GM18867 (cell line): ENCODE measurements at regions not wholly inside any gene's neighbourhood (a gene's known extent, or its start where the extent isn't known, plus 50 kb on each side); places are given as distances from the start of the nearest gene placed in this dataset.
"Not testable (repeated sequence)": the region's sequence is repeated elsewhere in the genome, so short reads cannot be mapped to it uniquely, and the experiment has no call there.

Experiments used
- ATAC-seq: cut with Tn5 transposase; IDR thresholded peaks from one replicate; pipeline ENCODE4 v1.9.1; 2021; ENCODE audit warnings: mild to moderate bottlenecking, moderate library complexity; ENCODE audit not compliant: unreplicated experiment

DNA sequence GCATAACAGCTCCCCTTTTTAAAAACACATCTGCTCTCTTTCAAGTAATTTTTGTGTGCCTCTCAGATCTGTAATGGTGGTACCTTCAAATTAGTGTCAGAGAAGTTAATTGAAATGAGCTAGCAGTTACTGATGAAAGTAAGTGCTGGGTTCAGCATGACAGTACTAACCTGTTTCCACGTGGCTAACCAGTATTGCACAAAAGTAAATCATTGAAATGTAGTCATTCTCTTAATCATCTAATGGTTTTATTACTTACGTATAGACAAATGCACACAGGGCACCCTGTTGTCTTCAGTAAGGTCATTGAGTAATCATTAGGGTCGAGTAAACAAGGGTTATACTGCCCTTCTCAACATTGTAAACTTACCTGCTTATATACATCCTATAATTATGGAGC, 157.8 kb upstream of the PRR16 start:
- ATAC-seq, result no peak

DNA sequence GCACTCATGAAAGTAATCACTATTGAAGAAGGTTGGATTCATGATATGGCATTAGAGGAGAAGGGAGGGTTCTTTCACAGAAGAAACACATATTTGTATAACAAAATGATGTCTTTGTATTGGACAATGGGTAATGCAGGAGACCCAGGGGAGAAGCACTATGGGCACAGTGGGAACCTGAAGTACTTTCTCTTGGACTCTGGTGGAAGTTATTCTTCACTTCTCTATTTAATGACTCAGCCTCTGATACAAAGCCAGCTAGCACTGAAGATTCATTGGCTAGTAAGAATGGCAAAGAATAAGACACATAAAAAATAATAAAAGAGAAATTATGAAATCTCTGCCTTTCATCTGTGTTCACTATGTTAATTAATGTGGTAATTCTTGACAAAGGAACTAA, 149.9 kb upstream of the PRR16 start:
- no peak for ATAC-seq

DNA sequence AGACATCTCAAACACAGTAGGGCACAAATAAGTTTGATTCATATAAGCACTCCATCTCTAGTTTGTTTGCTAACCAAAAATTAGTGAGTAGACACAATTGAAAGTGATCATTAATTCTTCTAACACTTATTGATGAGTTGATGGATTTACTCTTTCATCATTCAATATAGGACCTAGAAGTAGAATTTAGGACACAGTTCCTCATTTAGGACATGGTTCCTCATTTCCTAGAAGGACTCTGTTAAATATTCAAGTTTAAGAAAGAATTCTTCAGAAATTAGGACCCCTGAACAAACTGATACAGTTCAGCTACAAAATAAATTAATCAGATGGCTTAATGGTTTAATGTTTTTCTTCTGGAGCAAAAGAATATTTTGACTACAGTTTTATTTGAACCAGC, 143.5 kb upstream of the PRR16 start:
- ATAC-seq, result no peak

DNA sequence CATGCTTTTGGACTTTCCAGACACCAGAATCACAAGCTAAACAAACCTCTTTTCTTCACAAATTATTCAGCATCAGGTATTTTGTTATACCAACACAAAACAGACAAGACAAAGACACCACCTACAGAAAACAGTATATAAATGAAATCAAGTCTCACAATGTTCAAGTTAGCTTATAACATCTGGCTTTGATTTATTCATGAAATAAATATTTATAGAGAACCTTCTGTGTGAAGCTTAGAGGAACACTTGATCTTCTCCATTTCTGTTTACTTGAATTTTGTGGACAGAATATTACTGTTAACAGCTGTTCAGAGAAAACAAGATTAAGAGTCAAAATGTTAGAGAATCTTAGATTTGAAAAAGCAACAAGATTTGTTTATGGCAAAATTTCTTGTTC, 137.4 kb upstream of the PRR16 start:
- no peak for ATAC-seq

DNA sequence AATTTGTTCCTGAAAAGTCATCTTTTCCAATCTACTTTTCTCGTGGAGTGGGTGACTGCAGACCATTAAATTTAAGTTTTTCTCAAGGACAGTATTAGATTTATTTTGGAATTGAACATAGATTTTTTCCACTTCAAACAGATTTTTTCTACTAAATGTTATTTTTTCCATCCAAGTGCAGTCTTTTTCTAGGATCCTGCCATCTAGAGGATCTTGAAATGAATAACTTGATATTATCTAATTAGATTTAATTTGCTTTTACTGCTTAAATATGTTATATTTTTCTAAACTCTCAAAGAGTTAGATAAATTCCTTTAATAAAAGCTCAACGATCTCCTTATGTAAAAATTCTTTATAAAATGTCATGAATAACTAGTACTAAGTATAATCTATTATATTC, 136.9 kb upstream of the PRR16 start:
- ATAC-seq, result no peak

DNA sequence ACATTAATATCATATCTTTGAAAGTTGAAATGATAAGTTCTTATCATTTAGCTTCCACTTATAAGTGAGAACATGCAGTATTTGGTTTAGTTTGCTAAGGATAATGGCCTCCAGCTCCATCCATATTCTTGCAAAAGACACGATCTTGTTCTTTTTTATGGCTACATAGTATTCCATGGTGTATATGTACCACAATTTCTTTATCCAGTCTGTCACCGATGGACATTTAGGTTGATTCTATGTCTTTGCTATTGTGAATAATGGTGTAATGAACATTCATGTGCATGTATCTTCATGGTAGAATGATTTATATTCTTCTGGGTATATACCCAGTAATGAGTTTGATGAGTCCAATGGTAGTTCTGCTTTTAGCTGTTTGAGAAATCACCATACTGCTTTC, 135.0 kb upstream of the PRR16 start:
- no peak for ATAC-seq

DNA sequence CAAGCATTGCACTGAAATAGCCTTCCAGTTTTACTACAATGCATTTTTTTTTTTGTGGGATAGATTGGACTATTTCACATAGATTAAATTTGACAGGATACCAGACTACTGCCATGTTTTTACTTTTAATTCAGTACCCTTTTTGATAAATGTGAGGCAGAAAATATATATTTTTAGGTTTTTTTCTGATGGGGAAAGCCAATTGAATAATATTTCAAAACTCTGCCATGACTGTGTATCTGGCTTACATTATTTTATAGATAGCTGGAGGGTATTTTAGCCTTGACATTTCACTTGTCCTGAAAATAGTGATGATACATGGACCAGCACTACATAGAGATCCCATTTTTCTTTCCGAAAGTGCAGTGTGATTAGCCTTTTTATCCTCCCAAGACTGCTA, 133.5 kb upstream of the PRR16 start:
- no peak for ATAC-seq

DNA sequence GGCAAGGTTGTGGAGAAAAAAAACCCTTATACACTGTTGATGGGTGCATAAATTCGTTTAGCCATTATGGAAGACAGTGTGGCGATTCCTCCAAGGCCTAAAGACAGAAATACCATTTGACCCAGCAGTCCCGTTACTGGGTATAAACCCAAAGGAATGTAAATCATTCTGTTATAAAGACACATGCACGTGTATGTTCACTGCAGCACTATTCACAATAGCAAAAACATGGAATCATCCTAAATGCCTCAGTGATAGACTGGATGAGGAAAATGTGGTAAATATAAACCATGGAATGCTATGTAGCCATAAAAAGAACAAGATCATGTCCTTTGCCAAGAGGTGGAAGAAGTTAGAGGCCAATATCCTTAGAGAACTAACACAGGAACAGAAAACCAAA, 119.9 kb upstream of the PRR16 start:
- ATAC-seq, result no peak

DNA sequence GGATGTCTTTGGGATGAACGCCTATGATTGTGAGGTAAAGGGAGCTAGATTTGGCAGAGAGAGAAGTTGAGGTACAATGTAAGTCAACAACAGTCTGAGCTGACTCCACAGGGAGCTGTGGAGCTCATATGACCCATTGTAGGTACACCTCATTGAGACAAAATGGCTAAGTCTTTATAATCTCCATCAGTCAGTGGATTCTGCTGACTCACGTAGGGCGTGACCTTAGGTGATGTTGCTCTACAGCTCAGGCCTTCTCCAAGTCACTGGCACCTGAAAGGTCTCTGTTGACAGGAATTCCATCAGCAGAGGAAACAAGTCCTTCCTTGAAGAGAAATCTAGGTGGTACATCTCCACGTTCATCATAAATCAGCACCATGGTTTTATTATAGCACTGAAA, 118.2 kb upstream of the PRR16 start:
- no peak for ATAC-seq

DNA sequence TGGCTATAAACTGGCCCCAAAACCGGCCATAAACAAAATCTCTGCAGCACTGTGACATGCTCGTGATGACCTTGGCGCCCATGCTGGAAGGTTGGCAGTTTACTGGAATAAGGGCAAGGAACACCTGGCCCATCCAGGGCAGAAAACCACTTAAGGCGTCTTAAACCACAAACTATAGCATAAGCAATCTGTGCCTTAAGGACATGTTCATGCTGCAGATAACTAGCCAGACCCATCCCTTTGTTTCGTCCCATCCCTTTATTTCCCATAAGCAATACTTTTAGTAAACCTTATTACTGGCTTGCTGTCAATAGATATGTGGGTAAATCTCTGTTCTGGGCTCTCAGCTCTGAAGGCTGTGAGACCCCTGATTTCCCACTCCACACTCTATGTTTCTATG, 113.0 kb upstream of the PRR16 start:
- ATAC-seq, result not testable (repeated sequence)

DNA sequence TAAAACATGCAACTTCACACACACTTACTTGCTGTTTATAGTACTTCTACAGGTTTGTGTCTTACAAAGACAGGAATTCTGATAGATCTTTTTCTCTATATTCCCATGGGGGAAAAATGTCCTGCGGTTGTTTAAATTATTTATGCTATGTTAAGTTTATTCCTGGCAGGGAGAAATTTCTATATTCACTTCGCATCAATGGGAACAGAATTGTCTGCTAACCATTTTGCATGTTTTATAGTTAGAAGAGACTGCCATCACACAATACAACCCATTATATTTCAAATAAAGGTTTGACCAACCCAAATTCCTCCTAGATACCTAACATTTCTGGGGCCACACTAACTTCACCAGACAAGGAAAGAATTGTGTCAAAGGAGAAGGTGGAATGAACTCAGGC, 110.0 kb upstream of the PRR16 start:
- ATAC-seq, result no peak

DNA sequence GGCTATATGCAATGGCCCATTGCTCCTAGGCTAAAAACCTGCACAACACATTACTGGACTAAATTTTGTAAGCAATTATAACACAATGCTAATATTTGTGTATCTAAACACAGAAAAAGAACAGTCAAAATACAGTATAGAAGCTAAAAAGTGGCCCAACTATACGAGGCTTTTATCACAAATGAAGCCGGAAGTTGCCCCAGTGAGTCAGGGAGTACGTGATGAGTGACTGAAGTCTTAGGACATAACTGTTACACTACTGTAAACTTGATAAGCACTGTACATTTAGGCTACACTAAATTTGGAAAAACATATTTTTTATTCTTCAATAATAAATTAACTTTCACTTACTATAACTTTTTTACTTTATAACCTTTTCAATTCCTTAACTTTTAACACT, 105.2 kb upstream of the PRR16 start:
- ATAC-seq, result no peak

DNA sequence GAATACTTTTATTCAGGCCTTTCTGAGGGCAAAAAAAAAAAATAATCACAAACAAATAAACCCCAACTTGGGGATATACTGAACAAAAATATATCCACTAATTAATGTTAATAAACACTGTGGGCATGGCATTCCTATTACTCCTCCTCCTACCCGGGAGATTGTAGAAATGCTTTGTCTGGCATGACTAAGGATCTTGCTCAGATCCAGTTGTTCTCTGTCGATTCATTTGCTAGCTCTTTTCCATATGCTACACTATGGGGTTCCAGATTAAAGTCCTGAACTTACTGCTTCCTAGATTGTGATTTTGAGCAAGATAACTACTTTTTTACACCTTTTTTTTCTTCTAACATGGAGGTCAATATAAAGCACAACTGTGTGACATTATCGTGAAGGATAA, 102.2 kb upstream of the PRR16 start:
- no peak for ATAC-seq

DNA sequence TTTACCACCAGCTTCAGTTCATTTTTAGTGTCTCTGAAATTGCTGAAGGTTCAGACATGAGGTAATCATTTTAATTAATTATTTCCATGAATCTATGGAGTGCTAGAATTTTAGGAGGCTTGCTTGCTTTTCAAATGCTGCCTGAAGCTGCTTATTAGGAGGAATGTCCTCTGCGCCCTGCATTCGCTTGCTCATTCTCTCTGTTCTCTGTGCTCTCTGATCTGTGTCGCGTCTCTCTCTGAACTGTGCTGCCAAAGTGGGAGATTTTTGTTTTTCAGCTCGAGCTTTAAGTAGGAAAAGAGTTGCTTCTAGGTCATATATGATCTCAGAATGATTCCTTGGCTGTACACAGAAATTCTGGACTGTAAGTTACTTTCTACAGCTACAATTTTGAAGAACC, 101.7 kb upstream of the PRR16 start:
- no peak for ATAC-seq

DNA sequence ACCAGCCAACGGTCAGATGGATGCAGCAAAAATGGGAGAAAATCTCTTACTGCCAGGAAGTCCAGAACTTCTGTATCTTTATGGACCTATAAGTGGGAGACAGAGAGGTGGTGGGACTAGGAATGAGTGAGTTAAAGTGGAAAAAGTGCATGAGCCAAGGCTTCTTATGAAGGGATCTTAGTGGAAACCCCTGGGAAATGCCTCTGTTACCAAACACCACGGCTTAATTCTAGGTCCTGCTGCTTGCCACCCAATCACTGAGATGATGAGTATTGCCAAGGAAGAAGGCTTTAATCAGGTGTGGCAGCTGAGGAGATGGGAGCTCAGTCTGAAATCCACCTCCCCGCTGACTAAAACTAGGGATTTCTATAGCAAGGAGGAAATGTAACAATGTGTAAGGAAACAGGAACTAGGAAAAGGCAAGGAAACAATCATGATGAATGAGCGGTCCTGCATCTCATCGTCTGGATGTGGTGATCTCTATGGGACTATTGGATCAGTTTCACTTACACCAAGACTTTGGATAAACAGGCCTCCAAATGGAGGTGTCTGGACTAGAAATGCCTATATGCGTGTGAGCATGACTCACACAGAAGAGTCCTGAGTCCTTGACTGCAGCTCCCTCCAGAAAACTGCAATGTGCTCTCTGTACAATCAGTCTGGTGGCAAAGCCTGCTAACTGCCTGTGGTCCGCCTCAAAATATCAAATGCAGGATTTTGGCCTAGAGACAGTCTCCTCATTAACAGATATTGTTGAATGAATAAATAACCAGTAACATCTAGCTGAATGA, 98.2 kb upstream of the PRR16 start:
- no peak for ATAC-seq

DNA sequence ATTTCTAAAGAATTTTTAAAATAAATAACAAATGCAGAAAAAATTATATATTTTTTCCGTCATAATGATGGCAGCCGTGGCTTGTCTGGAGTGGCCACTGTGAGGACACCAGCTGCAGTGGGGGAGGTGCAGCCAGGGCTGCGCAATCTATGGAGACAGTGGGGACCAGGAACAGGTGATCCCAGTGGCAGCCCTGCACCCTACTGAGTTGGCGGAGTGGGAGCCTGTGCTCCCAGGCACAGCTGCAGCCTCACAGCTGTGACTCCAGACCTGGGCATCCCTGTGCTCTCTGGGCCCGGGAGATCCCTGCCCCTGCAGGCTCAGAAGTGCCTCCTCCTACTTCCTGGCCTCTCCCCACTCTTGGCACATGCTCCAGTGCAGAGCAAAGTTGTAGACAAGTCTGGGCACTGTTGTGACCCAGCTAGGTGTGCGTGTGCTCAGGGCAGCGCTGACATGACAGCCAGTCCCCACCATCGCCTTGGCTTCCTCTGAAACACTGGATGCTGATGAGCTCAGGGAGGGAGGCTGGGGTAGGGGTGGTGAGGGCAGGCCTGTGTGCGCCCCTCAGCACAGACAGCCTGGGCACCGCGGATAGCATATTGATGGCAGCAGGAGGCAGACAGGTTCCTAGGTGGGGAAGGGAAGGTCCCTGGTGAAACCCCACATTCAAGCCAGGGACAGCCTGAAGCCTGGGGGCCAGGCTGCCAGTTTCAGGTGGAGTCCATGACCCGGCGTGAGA, 96.0 kb upstream of the PRR16 start:
- ATAC-seq, result no peak

DNA sequence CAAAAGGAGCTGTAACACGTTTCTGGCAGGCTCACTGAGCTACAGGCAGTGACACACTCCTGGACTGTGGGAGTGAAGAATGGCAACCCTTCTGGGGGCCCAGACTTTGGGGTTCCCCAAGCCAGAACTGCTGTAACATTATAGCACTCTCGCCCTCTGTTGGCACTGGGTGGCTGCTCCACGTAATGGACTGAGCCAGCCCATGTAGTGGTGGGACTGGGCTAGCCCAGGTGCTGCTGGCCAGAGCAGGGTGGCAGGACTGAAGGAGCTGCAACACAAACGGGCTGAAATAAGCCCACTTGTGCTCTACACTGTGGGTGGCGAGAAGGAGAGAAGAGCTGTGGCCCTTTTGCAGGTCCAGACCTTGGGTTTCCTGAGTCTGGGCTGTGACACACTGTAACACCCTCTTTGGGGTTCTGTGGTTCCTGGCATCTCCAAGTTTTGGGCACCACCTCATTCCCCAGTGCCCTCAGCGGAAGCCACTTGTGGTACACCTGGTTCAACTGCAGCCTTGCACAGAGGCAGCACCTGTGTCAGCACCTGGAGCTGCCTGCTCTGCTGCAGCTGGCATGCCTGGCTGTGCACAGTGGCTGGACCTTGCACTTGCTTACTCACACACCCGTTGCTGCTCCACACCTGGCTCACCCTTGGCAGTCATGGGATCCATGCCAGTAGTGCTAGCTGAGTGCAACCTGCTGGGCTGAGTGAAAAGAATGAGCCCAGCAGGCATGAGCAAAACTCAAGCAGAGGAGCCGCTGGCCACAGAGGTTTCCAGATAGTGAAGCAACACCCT, 95.0 kb upstream of the PRR16 start:
- ATAC-seq, result no peak

DNA sequence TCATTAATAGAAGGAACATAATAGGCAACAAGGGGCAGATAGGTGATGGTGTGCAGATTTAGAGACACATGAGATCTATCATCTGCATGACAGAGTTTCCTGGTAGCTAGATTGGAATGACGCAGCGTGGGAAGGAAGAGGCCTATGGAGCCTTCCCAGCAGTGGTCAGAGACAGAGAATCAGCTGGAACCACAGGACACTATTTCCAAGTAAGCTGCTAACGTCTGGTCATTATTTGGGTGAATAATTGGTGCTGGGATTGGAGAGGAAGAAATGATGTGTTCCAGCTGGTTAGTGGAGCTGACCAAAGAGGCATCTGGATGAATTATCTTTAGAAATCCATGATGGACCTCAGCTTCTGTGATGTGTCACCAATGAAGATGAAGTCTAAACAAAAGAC, 91.2 kb upstream of the PRR16 start:
- no peak for ATAC-seq

DNA sequence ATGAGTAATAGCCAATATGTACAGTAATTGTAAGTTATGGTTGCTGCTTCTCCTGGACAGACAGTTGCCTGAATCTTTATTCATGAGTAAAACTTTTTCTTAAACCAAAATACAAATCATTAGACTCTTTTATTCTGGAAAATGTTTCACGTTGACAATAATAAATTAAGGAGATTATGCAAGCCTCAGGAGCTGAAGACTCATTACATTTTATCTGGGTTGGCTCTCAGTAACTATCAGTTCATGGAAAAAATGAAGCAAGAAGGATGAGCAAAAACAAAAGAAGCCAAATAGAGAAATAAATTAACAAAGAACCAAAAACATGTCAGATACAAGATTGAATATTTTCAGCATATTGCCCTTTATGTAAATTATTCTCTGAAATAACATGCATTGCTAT, 88.9 kb upstream of the PRR16 start:
- no peak for ATAC-seq

DNA sequence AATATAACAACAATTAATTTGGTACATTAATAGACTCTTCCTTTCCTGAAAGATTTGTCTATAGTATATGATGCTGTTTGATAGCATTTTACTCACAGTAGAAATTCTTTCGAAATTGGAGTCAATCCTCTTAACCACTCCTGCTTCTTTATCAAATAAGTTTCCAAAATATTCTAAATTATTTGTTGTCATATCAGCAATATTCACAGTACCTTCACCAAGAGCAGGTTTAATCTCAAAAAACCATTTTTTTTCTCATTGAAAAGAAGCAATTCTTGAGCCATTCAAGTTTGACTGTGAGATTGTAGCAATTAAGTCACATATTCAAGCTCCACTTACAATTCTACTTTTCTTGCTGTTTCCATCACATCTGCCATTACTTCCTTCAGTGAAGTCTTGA, 83.5 kb upstream of the PRR16 start:
- no peak for ATAC-seq

DNA sequence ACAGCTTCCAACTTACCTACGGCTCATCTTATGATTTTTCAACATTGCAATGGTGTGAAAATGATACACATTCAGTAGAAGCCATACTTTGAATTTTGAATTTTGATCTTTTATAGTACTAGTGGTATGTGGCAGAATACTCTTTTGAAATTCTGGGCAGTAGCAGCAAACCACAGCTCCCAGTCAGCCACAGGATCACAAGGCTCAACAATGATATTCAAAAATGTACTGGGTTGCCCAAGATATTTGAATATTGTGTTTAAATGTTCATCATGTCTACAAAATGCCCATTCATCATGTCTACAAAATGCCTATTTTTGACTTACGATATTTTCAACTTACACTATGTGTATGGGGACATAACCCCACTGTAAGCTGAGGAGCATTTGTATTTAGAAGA, 81.3 kb upstream of the PRR16 start:
- no peak for ATAC-seq

DNA sequence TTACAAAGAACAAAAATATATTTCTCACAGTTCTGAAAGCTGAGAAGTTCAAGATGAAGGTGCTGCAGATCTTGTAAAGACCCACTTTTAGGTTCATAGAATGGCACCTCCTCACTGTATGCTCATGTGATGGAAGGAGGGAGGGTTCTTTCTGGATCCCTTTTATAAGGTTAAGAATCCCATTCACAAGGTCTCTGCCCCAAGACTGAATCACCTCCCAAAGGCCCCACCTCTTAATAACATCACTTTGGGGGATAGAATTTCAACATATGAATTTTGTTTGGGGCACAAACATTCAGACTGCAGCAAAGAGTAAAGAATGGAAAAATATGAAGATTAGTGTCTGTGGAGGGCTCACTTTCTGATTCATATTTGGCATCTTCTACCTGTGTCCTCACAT, 77.1 kb upstream of the PRR16 start:
- ATAC-seq, result no peak
